ENCODE measurements at regions not wholly inside any gene's neighbourhood (a gene's known extent, or its start where the extent isn't known, plus 50 kb on each side); places are given as distances from the start of the nearest gene placed in this dataset. TPM values are rescaled to one million over a fixed set of nuclear protein-coding genes. Genes with fewer than 3 reads are reported as not detected.
A peak's percentile ranks its signal among the peaks of the same experiment; 100 is the strongest.

- Histone ChIP-seq H3K36me3 (ENCODE audit: control insufficient read depth in 4 of 4, insufficient read depth in 4 of 4, low read length in 4 of 4) (no peaks in the 10 kb centered on the region), H3K9me3 (ENCODE audit: control insufficient read depth in 4 of 4, insufficient read depth in 3 of 4, low read length in 3 of 4) (peaks cover 0 to 9% (median 0%) of the 10 kb centered on the region in 4 donors), H3K4me1 (ENCODE audit: control insufficient read depth in 5 of 5, insufficient read depth in 5 of 5, low read length in 5 of 5) (no peaks in the 10 kb centered on the region), H3K9ac (ENCODE audit: insufficient read depth in 1 of 2, low read length in 2 of 2) (no peak overlapping the region), H3K4me3 (no peak overlapping the region), H3K27me3 (ENCODE audit: control insufficient read depth in 3 of 3, insufficient read depth in 3 of 3, low read length in 2 of 3) (no peaks in the 10 kb centered on the region), H3K27ac (ENCODE audit: low read depth in 1 of 2, low read length in 1 of 2) (no peak overlapping the region)
- TF ChIP-seq CTCF (IDR thresholded peaks at IDR 0.05; ENCODE audit: control extremely low read depth, extremely low read depth): no peak
- DNase-seq: no peak
- ATAC-seq (ENCODE audit: insufficient read depth, low FRiP score): no peak
- WGBS, 2 donors: 76 to 78% methylated on average over 17 of the region's 17 CpGs
Measured at GRCh38 chr17:22570144-22570845, 878.0 kb downstream of the KCNJ18 start.

GRCh38 chr17:22599322-22599721 lies 907.0 kb downstream of the KCNJ18 start:
- peaks cover 0 to 2% (median 0%) of the 10 kb centered on the region in 4 donors for H3K9me3 ChIP-seq (ENCODE audit: control insufficient read depth in 4 of 4, insufficient read depth in 3 of 4, low read length in 3 of 4)
- 49 to 57% methylated on average over 3 of the region's 3 CpGs for WGBS, 2 donors

GRCh38 chr17:22600644-22601298 lies 908.4 kb downstream of the KCNJ18 start:
- DNase-seq: peak in 2 of 3 donors; percentile 12 to 29
- Histone ChIP-seq H3K4me1 (ENCODE audit: control insufficient read depth in 5 of 5, insufficient read depth in 5 of 5, low read length in 5 of 5) (no peaks in the 10 kb centered on the region), H3K27me3 (ENCODE audit: control insufficient read depth in 3 of 3, insufficient read depth in 3 of 3, low read length in 2 of 3) (no peaks in the 10 kb centered on the region), H3K4me3 (no peak overlapping the region), H3K27ac (ENCODE audit: low read depth in 1 of 2, low read length in 1 of 2) (no peak overlapping the region), H3K9me3 (ENCODE audit: control insufficient read depth in 4 of 4, insufficient read depth in 3 of 4, low read length in 3 of 4) (peaks cover 0 to 2% (median 0%) of the 10 kb centered on the region in 4 donors), H3K9ac (ENCODE audit: insufficient read depth in 1 of 2, low read length in 2 of 2) (no peak overlapping the region), H3K36me3 (ENCODE audit: control insufficient read depth in 4 of 4, insufficient read depth in 4 of 4, low read length in 4 of 4) (no peaks in the 10 kb centered on the region)
- no peak for TF ChIP-seq CTCF (IDR thresholded peaks at IDR 0.05; ENCODE audit: control extremely low read depth, extremely low read depth)
- ATAC-seq (ENCODE audit: insufficient read depth, low FRiP score): no peak
- 39 to 49% methylated on average over 2 of the region's 2 CpGs for WGBS, 2 donors

More at GRCh38 chr17:22599322-22599721, 907.0 kb downstream of the KCNJ18 start:
- ATAC-seq (ENCODE audit: insufficient read depth, low FRiP score): no peak
- Histone ChIP-seq H3K9ac (ENCODE audit: insufficient read depth in 1 of 2, low read length in 2 of 2) (no peak overlapping the region), H3K36me3 (ENCODE audit: control insufficient read depth in 4 of 4, insufficient read depth in 4 of 4, low read length in 4 of 4) (no peaks in the 10 kb centered on the region), H3K4me1 (ENCODE audit: control insufficient read depth in 5 of 5, insufficient read depth in 5 of 5, low read length in 5 of 5) (no peaks in the 10 kb centered on the region), H3K4me3 (no peak overlapping the region), H3K27me3 (ENCODE audit: control insufficient read depth in 3 of 3, insufficient read depth in 3 of 3, low read length in 2 of 3) (no peaks in the 10 kb centered on the region), H3K27ac (ENCODE audit: low read depth in 1 of 2, low read length in 1 of 2) (no peak overlapping the region)
- no peak for TF ChIP-seq CTCF (IDR thresholded peaks at IDR 0.05; ENCODE audit: control extremely low read depth, extremely low read depth)
- no peak for DNase-seq

Small RNA genes lying in the stretch of these regions (small RNA-seq; reads per million reads assigned to genes)
- gene ABBA01006766.1 (ENCODE audit: low replicate concordance) (not detected), gene NMTRS-TGA3-1 (ENCODE audit: low replicate concordance) (not detected)
